GM18505 (cell line): ENCODE measurements at regions not wholly inside any gene's neighbourhood (a gene's known extent, or its start where the extent isn't known, plus 50 kb on each side); places are given as distances from the start of the nearest gene placed in this dataset.

Source experiments
- ATAC-seq: cut with Tn5 transposase; IDR thresholded peaks from one replicate; pipeline ENCODE4 v1.9.1; 2021; ENCODE audit not compliant: unreplicated experiment
- POLR2A ChIP-seq: IDR thresholded peaks from 4 replicates; pipeline ENCODE4 v1.6.1; 2011; ENCODE audit warnings: borderline replicate concordance; ENCODE audit not compliant: insufficient read depth, insufficient read length; ENCODE audit errors: extremely low read depth

GRCh38 chr10:106320078-106320477, 844.4 kb downstream of the SORCS1 start:
- TF ChIP-seq POLR2A = no peak
- no peak for ATAC-seq

- no peak for TF ChIP-seq POLR2A
These were observed 847.0 kb downstream of the SORCS1 start for GRCh38 chr10:106317554-106317953.

GRCh38 chr10:106313041-106313440, 851.5 kb downstream of the SORCS1 start:
- no peak for TF ChIP-seq POLR2A
- ATAC-seq = no peak

More at GRCh38 chr10:106317554-106317953, 847.0 kb downstream of the SORCS1 start:
- ATAC-seq = no peak

GRCh38 chr10:106312087-106312486, 852.4 kb downstream of the SORCS1 start:
- TF ChIP-seq POLR2A = no peak
- no peak for ATAC-seq

GRCh38 chr10:106311590-106311989, 852.9 kb downstream of the SORCS1 start:
- no peak for TF ChIP-seq POLR2A
- no peak for ATAC-seq

DNA sequence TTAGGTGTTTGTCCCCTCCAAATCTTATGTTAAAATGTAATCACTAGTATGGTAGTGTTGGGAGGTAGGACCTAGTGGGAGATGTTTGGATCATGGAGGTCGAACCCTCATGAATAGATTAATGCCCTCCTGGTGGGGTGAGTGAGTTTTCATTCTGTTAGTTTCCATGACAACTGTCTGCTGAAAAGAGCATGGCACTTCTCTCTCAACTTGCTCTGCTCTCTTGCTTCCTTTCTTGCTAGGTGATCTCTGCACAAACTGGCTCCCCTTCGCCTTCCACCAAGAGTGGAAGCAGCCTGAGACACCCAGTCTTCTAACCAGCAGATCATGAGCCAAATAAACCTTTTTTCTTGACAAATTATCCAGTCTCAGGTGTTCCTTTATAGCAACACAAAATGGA, 853.9 kb downstream of the SORCS1 start:
- no peak for TF ChIP-seq POLR2A
- no peak for ATAC-seq

GRCh38 chr10:106309376-106309775, 855.1 kb downstream of the SORCS1 start:
- TF ChIP-seq POLR2A = no peak
- ATAC-seq = no peak

DNA sequence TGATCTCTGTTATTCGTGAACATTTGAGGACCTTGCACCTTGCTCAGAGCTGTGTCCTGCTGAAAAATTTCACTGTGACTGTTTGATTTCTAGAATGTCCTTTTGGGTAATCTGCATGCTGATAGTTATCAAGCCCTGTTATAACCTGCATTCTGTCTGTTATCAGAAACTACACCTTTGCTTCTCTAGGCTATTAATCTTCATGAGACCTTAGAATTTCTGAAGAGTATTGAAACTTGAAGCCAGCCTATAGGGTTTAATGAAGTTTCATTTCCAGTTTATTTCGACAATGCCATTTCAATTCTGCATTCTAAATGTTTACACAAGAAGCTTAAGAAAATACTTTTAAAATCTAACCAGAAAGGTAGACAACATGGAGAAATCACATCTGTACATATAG, 856.2 kb downstream of the SORCS1 start:
- no peak for ATAC-seq
- TF ChIP-seq POLR2A = no peak

DNA sequence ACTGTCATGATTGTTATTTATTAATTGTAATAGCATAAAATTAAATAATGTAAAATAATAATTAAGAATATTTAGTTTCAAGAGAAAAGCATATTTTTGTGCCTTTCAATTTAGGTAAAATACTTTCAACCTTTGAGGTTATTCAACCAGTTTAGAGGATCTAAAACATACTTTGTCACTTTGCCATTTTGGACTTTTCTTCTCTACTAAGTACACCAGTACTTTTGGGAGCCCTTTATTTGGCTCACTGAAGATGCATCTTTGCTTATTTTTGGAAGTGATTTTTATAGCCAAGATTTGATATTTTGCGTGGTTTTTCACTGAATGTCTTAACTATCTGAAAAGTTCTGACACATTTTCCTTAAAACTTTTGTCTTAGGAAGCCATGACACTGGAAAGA, 860.5 kb downstream of the SORCS1 start:
- no peak for TF ChIP-seq POLR2A
- no peak for ATAC-seq

DNA sequence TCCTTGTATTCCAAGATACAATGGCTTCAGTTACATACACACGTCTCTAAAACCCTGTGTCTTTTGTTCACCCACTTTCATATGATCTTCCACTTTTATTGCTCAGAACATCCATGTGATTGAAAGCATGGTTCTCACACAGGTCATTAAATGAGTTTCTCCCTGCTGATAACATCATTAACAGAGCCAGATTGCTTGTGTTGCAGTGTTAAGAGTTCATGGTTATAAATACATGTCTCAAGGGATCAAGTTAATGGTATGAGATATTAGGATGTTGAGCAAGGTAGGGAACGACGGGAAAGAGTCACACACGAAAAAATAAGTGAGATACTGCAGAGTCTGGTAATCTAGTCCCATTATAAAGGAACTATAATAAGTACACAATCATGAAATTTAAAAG, 861.5 kb downstream of the SORCS1 start:
- no peak for TF ChIP-seq POLR2A
- no peak for ATAC-seq

- TF ChIP-seq POLR2A = no peak
- no peak for ATAC-seq
These were observed 863.4 kb downstream of the SORCS1 start for GRCh38 chr10:106301146-106301545.

DNA sequence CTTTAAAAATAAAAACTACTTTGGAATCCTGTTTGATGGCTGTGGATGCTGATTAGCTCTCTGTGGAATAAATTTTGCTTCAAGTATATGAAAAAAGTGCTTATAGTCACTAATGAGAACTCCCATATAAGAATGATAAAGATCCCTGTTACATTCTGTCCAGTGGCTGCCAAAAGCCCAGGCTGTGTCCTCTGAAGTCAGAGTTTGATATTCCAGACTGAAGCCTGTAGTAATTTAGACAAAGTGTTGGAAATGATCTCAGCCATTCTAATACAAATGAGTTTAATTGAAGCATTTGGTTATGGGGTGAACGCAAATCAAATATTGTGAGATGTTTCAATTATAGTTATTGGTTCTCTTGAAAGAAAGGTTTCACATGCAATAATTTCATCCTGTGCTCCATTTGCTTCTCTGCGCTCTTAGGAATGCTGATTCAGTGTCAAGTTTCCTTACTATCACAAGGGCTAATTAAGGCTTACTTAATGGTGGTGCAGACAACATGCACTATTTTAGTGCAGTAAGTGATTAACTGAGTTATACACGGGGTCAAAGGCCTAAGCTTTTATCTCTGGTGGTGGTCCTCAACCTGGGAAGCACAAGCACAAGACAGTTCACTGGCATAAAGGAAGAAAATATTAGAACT, 867.6 kb downstream of the SORCS1 start:
- no peak for TF ChIP-seq POLR2A
- ATAC-seq = no peak

GRCh38 chr10:106284802-106285587, 879.5 kb downstream of the SORCS1 start:
- ATAC-seq = no peak
- no peak for TF ChIP-seq POLR2A

- TF ChIP-seq POLR2A = no peak
- no peak for ATAC-seq
These were observed 883.5 kb downstream of the SORCS1 start for GRCh38 chr10:106280896-106281460.
